Skeletal muscle tissue (tissue), 3 donors: ENCODE measurements at regions not wholly inside any gene's neighbourhood (a gene's known extent, or its start where the extent isn't known, plus 50 kb on each side); places are given as distances from the start of the nearest gene placed in this dataset.

Source experiments
- H3K27ac ChIP-seq: one replicate; pipeline ENCODE4 v1.7.0; 2013; ENCODE audit warnings: mild to moderate bottlenecking, low read depth, low read length, inconsistent platforms
- H3K27me3 ChIP-seq, 3 donors: one replicate each; pipeline ENCODE4 v1.7.0; 2013; ENCODE audit warnings: low read length in 3 of 3; ENCODE audit not compliant: control insufficient read depth in 3 of 3, insufficient read depth in 3 of 3
- H3K36me3 ChIP-seq, 3 donors: one replicate each; pipeline ENCODE4 v1.7.0; 2013; ENCODE audit warnings: low read length in 3 of 3; ENCODE audit not compliant: control insufficient read depth in 3 of 3, insufficient read depth in 3 of 3
- H3K4me1 ChIP-seq, 3 donors: one replicate each; pipeline ENCODE4 v1.7.0; 2013; ENCODE audit warnings: low read length in 3 of 3, mild to moderate bottlenecking in 3 of 3; ENCODE audit not compliant: control insufficient read depth in 3 of 3, insufficient read depth in 3 of 3
- H3K4me3 ChIP-seq, 3 donors: one replicate each; pipeline ENCODE4 v1.7.0; 2013; ENCODE audit warnings: low read length in 3 of 3
- H3K9ac ChIP-seq, 3 donors: one replicate each; pipeline ENCODE4 v1.7.0; 2013; ENCODE audit warnings: low read length in 3 of 3, mild to moderate bottlenecking in 3 of 3, moderate library complexity in 2 of 3, low read depth in 1 of 3
- H3K9me3 ChIP-seq, 3 donors: one replicate each; pipeline ENCODE4 v1.7.0; 2013; ENCODE audit warnings: low read length in 3 of 3; ENCODE audit not compliant: control insufficient read depth in 3 of 3
- donor health status: Osteomylitis.

GRCh38 chr3:167188592-167188991 is 191.5 kb downstream of the ZBBX start:
- H3K4me1 ChIP-seq, result no peaks in the 10 kb centered on the region
- H3K9ac ChIP-seq, result no peak overlapping the region

GRCh38 chr3:167187221-167187620 is 192.9 kb downstream of the ZBBX start:
- H3K4me3 ChIP-seq, result no peak overlapping the region

More at GRCh38 chr3:167188592-167188991, 191.5 kb downstream of the ZBBX start:
- no peak overlapping the region for H3K4me3 ChIP-seq
- H3K9me3 ChIP-seq, result no peaks in the 10 kb centered on the region
- H3K27me3 ChIP-seq, result no peaks in the 10 kb centered on the region
- no peaks in the 10 kb centered on the region for H3K36me3 ChIP-seq
- H3K27ac ChIP-seq, result no peak overlapping the region

GRCh38 chr3:167184511-167184910 is 195.6 kb downstream of the ZBBX start:
- H3K9me3 ChIP-seq, result no peaks in the 10 kb centered on the region
- H3K9ac ChIP-seq, result no peak overlapping the region
- no peaks in the 10 kb centered on the region for H3K27me3 ChIP-seq
- no peaks in the 10 kb centered on the region for H3K4me1 ChIP-seq
- H3K27ac ChIP-seq, result no peak overlapping the region
- no peak overlapping the region for H3K4me3 ChIP-seq
- no peaks in the 10 kb centered on the region for H3K36me3 ChIP-seq

More at GRCh38 chr3:167187221-167187620, 192.9 kb downstream of the ZBBX start:
- Histone ChIP-seq H3K27ac (no peak overlapping the region), H3K9me3 (no peaks in the 10 kb centered on the region), H3K4me1 (no peaks in the 10 kb centered on the region), H3K36me3 (no peaks in the 10 kb centered on the region), H3K27me3 (no peaks in the 10 kb centered on the region), H3K9ac (no peak overlapping the region)

- no peaks in the 10 kb centered on the region for H3K27me3 ChIP-seq
- H3K9ac ChIP-seq, result no peak overlapping the region
- no peak overlapping the region for H3K4me3 ChIP-seq
- H3K9me3 ChIP-seq, result no peaks in the 10 kb centered on the region
- H3K27ac ChIP-seq, result no peak overlapping the region
- H3K36me3 ChIP-seq, result no peaks in the 10 kb centered on the region
- peaks cover 0 to 4% (median 0%) of the 10 kb centered on the region in 3 donors for H3K4me1 ChIP-seq
Measured at GRCh38 chr3:167172377-167172776, 207.7 kb downstream of the ZBBX start.

- Histone ChIP-seq H3K4me1 (peaks cover 0 to 7% (median 2%) of the 10 kb centered on the region in 3 donors), H3K27me3 (no peaks in the 10 kb centered on the region), H3K36me3 (no peaks in the 10 kb centered on the region), H3K4me3 (no peak overlapping the region), H3K9ac (no peak overlapping the region), H3K9me3 (no peaks in the 10 kb centered on the region), H3K27ac (no peak overlapping the region)
Measured at GRCh38 chr3:167167491-167167890, 212.6 kb downstream of the ZBBX start.

GRCh38 chr3:167166594-167167253 is 213.4 kb downstream of the ZBBX start:
- Histone ChIP-seq H3K4me3 (no peak overlapping the region), H3K4me1 (peaks cover 0 to 7% (median 2%) of the 10 kb centered on the region in 3 donors), H3K9ac (no peak overlapping the region), H3K36me3 (no peaks in the 10 kb centered on the region), H3K9me3 (no peaks in the 10 kb centered on the region), H3K27ac (no peak overlapping the region), H3K27me3 (no peaks in the 10 kb centered on the region)

GRCh38 chr3:167166012-167166411 is 214.1 kb downstream of the ZBBX start:
- Histone ChIP-seq H3K27me3 (no peaks in the 10 kb centered on the region), H3K9me3 (no peaks in the 10 kb centered on the region), H3K27ac (no peak overlapping the region), H3K4me1 (peaks cover 0 to 7% (median 2%) of the 10 kb centered on the region in 3 donors), H3K36me3 (no peaks in the 10 kb centered on the region), H3K4me3 (no peak overlapping the region), H3K9ac (no peak overlapping the region)

- no peaks in the 10 kb centered on the region for H3K27me3 ChIP-seq
- H3K27ac ChIP-seq, result no peak overlapping the region
- H3K9ac ChIP-seq, result no peak overlapping the region
- H3K9me3 ChIP-seq, result no peaks in the 10 kb centered on the region
- no peak overlapping the region for H3K4me3 ChIP-seq
- H3K36me3 ChIP-seq, result no peaks in the 10 kb centered on the region
- peaks cover 0 to 7% (median 2%) of the 10 kb centered on the region in 3 donors for H3K4me1 ChIP-seq
Measured at GRCh38 chr3:167163580-167163979, 216.5 kb downstream of the ZBBX start.

- H3K27ac ChIP-seq, result no peak overlapping the region
- H3K36me3 ChIP-seq, result no peaks in the 10 kb centered on the region
- H3K27me3 ChIP-seq, result no peaks in the 10 kb centered on the region
- H3K4me3 ChIP-seq, result no peak overlapping the region
- H3K4me1 ChIP-seq, result peaks cover 0 to under 1% (median under 1%) of the 10 kb centered on the region in 3 donors
- no peak overlapping the region for H3K9ac ChIP-seq
- no peaks in the 10 kb centered on the region for H3K9me3 ChIP-seq
Measured at GRCh38 chr3:167162083-167162482, 218.0 kb downstream of the ZBBX start.

- Histone ChIP-seq H3K27ac (no peak overlapping the region), H3K9ac (no peak overlapping the region), H3K4me3 (no peak overlapping the region), H3K27me3 (no peaks in the 10 kb centered on the region), H3K36me3 (no peaks in the 10 kb centered on the region), H3K9me3 (peaks cover 0 to 4% (median 0%) of the 10 kb centered on the region in 3 donors), H3K4me1 (no peaks in the 10 kb centered on the region)
Measured at GRCh38 chr3:167160781-167161180, 219.3 kb downstream of the ZBBX start.
